ENCODE measurements at regions not wholly inside any gene's neighbourhood (a gene's known extent, or its start where the extent isn't known, plus 50 kb on each side); places are given as distances from the start of the nearest gene placed in this dataset.

GRCh38 chr4:187212446-187213080, 488.9 kb upstream of the FAT1 start:
- TF ChIP-seq REST (IDR thresholded peaks at IDR 0.05; ENCODE audit: insufficient read depth in 1 of 2, low read depth in 2 of 2, low read length in 2 of 2) = no peak
- TF ChIP-seq TAF1 (IDR thresholded peaks at IDR 0.05; ENCODE audit: borderline replicate concordance, insufficient read depth, low read length) = no peak
- no peak for TF ChIP-seq SIN3A (IDR thresholded peaks at IDR 0.05; ENCODE audit: borderline replicate concordance, insufficient read depth, low read length)
- no peak for TF ChIP-seq FOXP2 (optimal IDR thresholded peaks at IDR 0.05; ENCODE audit: borderline replicate concordance, extremely low read depth, extremely low read length, insufficient read depth)
- TF ChIP-seq POLR2AphosphoS5 (IDR thresholded peaks at IDR 0.05; ENCODE audit: low read depth, low read length) = no peak

GRCh38 chr4:187215438-187215837, 491.8 kb upstream of the FAT1 start:
- TF ChIP-seq REST (IDR thresholded peaks at IDR 0.05; ENCODE audit: insufficient read depth in 1 of 2, low read depth in 2 of 2, low read length in 2 of 2) (no peak), SIN3A (IDR thresholded peaks at IDR 0.05; ENCODE audit: borderline replicate concordance, insufficient read depth, low read length) (no peak), FOXP2 (optimal IDR thresholded peaks at IDR 0.05; ENCODE audit: borderline replicate concordance, extremely low read depth, extremely low read length, insufficient read depth) (no peak), TAF1 (IDR thresholded peaks at IDR 0.05; ENCODE audit: borderline replicate concordance, insufficient read depth, low read length) (no peak), POLR2AphosphoS5 (IDR thresholded peaks at IDR 0.05; ENCODE audit: low read depth, low read length) (no peak)

- no peak for TF ChIP-seq TAF1 (IDR thresholded peaks at IDR 0.05; ENCODE audit: borderline replicate concordance, insufficient read depth, low read length)
- no peak for TF ChIP-seq POLR2AphosphoS5 (IDR thresholded peaks at IDR 0.05; ENCODE audit: low read depth, low read length)
- TF ChIP-seq REST (IDR thresholded peaks at IDR 0.05; ENCODE audit: insufficient read depth in 1 of 2, low read depth in 2 of 2, low read length in 2 of 2) = no peak
- no peak for TF ChIP-seq FOXP2 (optimal IDR thresholded peaks at IDR 0.05; ENCODE audit: borderline replicate concordance, extremely low read depth, extremely low read length, insufficient read depth)
- no peak for TF ChIP-seq SIN3A (IDR thresholded peaks at IDR 0.05; ENCODE audit: borderline replicate concordance, insufficient read depth, low read length)
Measured at GRCh38 chr4:187218705-187219245, 495.1 kb upstream of the FAT1 start.

- TF ChIP-seq FOXP2 (optimal IDR thresholded peaks at IDR 0.05; ENCODE audit: borderline replicate concordance, extremely low read depth, extremely low read length, insufficient read depth) (no peak), SIN3A (IDR thresholded peaks at IDR 0.05; ENCODE audit: borderline replicate concordance, insufficient read depth, low read length) (no peak), POLR2AphosphoS5 (IDR thresholded peaks at IDR 0.05; ENCODE audit: low read depth, low read length) (no peak), TAF1 (IDR thresholded peaks at IDR 0.05; ENCODE audit: borderline replicate concordance, insufficient read depth, low read length) (no peak), REST (IDR thresholded peaks at IDR 0.05; ENCODE audit: insufficient read depth in 1 of 2, low read depth in 2 of 2, low read length in 2 of 2) (no peak)
Measured at GRCh38 chr4:187224560-187224959, 500.9 kb upstream of the FAT1 start.
